HG02885 (cell line): ENCODE measurements at regions not wholly inside any gene's neighbourhood (a gene's known extent, or its start where the extent isn't known, plus 50 kb on each side); places are given as distances from the start of the nearest gene placed in this dataset.
"Not testable (repeated sequence)": the region's sequence is repeated elsewhere in the genome, so short reads cannot be mapped to it uniquely, and the experiment has no call there.

Experiments used
- ATAC-seq: cut with Tn5 transposase; IDR thresholded peaks from one replicate; pipeline ENCODE4 v1.9.1; 2021; ENCODE audit warnings: mild to moderate bottlenecking; ENCODE audit not compliant: unreplicated experiment, poor library complexity

DNA sequence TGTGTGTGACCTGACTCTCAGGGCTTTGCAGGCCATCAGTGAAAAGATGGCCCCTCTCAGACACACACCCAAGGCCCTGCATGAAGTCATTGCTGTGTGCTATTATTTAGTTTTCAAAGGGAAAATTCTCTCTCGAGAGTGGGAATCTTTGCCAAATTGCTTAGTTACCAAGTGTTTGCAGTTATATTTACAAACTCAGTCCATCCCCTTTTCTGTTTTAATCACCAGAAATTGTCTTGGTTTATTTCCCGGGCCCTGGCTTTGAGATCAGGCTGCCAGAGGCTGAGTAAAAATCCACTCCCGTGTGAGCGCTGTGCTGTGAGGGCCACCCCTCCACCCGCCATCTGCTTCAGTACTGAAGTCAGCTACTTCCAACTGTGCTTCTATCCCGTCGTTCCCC is 163.1 kb downstream of the SOD2 start:
- ATAC-seq: no peak

DNA sequence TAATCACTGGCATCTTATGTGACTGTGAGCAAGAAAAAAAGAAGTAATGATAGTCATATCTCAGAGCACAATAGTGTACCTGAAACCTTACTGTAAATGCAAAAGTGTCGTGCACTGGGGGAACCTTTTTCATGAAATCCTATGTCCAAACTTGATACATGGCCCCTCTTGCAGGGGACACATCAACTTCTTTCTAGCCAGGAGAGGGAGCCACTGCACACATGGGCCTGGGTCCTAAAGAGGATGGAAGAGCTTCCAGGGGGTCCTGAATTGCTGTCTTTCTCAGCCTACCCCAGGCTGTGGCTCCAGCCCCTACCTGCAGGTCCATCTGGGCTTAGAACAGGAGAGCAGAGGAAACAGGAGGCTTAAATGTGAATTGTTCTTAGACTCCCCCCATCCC is 165.7 kb downstream of the SOD2 start:
- no peak for ATAC-seq

DNA sequence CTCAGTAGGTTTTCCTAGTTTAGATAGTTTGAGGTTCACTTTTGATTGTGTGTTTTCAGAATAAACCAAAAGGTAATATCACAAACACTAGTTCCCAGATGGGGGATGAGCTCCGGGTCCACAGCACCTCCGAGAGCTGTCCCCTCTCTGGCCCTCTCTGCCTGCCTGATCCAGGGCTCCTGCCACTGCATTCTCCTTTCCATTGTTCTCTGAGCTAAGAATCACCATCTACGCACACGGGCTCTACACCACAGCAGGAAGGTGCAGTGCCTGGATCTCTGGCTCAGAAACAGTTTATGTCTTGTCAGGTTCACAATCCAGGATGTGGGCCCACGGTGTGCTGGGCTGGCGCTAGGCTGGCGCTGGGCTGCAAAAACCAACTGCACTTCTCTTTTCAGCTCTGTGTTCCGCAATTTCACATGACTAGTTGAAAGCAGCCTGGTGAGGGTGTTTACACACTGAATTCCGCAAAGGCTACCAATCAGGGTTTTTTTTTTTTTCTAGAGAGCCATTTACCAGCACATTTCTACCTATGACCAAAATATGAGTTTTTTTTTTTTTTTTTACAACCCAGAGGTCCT is 167.5 kb downstream of the SOD2 start:
- no peak for ATAC-seq

DNA sequence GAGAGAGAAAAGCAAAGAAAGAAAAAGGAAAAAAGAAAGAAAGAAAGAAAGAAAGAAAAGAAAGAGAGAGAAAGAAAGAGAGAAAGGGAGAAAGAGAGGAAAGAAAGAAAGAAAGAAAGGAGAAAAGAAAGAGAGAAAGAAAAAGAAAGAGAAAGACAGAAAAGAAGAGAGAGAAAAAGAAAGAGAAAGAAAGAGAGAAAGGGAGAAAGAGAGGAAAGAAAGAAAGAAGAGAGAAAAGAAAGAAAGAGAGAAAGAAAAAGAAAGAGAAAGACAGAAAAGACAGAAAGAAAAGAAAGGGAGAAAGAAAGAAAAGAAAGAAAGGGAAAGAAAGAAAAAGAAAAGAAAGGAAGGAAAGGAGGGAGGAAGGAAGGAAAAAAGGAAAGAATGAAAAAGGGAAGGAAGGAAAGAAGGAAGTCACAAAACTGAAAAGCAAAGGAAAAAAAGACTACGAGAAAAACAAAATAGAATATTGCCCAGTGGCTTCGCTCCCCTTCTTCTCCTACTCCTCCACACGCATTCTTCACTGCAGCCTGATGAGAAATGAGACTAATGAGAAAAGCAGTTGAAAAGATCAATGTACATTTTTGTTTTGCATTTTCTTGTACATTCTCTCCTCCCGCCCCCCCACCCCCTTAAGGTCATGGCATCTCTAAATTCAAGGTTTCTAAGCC is 170.0 kb downstream of the SOD2 start:
- no peak for ATAC-seq

DNA sequence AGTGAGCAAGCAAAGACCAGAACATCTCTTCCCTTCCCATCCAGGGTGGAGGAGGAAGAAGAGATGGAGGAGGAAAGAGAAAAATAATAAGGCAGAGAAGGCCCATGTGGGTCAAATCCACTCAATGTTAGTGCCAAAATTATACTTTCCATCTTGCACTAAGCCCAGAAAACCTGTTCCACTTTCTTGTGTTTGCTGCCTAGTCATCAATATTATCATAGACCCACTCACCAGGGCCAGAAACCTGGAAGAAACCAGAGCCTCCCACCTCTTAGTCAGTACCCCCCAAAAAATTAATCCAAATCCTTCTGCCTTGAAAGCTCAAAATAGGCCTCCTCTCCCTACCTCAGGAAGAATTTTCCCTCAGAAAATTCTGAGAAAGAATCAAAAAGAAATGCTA is 171.1 kb downstream of the SOD2 start:
- ATAC-seq: no peak

DNA sequence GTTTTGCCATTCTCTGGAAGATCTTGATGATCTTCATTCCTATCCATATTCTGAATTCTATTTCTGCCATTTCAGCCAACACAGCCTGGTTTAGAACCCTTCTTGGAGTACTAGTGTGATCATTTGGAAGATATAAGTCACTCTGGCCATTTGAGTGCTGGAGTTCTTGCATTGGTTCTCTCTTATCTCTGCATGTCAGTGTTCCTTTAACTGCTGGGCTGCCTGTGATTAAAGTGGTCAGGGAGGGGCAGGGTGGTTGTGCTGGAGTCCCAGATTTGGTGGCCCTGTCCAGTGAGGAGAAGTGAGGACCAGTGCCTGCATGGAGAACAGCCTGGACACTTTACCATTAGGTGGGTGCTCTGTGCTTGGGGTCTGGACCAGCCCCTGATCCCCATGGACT is 173.0 kb downstream of the SOD2 start:
- ATAC-seq: no peak

DNA sequence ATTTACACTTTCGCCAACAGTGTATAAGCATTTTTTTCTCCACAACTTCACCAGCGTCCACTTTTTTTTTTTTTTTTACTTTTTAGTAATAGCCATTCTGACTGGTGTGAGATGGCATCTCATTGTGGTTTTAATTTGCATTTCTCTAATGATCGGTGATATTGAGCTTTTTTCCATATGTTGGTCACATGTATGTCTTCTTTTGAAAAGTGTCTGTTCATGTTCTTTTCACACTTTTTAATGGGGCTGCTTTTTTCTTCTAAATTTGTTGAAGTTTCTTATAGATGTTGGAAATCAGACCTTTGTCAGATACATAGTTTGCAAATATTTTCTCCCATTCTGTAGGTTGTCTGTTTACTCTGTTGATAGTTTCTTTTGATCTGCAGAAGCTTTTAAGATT is 177.2 kb downstream of the SOD2 start:
- ATAC-seq: not testable (repeated sequence)

DNA sequence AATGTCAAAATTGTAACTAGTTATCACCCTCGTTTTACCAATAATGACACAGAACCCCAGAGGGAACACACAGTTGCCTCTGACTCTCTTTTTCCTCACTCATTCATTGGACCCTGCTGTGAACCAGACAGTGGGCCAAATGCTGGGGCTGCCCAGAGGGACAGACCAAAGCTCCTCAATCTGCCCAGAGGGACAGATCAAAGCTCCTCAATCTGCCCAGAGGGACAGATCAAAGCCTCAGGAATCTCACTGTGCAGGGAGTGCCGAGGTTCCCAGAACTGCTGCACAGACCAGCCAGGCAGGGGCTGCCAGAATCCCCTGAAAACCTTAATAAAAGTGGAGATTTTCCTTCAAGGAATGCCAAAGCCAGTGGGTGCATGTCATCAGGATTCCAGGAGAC is 179.1 kb downstream of the SOD2 start:
- ATAC-seq: no peak

DNA sequence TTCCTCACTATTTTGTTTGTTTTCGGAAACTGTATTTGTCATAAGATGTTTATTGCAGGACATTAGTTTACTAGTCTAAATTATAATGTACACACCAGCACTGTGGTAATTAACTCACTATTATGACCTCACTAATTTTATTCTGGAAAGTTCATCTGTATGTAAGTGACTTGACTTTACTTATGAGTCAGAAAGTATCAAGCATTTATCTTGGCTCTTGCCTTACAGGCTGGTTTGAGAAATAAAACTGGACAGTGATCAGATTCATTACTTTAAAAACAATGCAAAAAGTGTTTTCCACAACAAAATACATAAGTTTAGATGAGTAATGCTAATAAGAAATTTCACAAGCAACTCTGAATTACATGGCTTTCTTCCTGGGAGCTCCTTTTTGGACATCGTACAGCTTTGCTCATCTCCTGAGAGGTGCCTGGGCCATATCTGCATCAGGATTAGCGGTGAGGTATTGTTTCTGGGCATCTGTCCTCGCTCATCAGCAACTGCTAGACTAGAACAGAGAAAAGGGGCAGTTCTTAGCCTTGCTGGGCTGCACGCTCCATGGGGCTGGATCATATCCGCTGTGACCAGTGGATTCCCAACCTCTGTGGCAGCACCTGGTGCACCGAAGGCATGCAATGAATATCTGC is 179.8 kb downstream of the SOD2 start:
- no peak for ATAC-seq

DNA sequence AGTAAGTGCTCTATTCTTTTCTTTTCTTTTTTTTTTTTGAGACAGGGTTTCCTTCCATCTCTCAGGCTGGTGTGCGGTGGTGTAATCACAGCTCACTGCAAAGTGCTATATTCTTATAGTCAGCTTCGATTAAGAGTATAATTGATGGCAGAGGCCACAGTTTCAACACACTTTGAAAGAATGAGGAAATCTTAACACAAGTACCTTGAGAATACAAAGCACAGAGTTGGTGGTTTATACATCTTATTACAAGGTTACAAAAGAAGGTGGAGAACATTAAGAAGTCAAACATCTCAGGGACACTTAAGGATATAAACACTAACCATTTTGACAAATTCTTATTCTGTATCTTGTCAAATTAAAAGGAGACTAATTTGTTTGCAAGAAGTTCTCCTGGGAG is 180.5 kb downstream of the SOD2 start:
- ATAC-seq: no peak

DNA sequence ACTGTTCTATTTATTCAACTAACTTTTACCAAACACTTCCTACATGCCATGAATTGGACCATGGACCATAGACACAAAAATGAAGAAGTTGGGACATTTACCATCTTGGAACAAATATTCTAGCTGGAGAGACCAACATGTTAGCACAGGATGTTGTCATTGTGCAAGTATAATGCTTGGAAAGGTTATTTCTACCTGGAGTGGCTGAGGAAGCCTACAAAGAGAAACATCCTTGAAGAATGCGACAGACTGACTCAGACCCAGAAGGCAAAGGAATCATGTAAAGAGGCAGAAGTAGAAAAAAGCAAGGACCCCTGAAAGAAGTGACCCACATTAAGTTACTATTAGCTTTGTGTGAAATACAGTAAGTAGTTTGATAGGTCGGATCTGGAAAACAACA is 180.9 kb downstream of the SOD2 start:
- no peak for ATAC-seq

DNA sequence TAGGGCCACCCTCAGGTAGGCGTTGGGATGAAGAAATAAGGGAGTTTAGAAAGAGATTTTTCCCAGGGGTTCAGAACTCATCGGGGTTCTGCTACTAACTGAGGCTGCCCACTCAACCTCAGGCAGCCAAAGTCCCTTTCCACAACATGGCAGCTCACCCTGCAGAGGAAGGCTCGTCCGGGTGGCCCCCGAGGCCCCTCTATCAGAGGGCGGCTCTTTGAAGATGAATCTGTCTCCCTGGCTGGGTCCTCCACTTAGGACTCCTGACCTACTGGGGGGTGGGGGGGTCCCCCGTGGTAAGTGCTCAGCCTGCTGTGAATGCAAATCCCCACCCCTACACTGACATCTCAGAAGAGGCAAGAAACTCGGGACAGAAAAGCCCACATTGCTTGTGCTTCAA is 182.9 kb downstream of the SOD2 start:
- ATAC-seq: no peak

DNA sequence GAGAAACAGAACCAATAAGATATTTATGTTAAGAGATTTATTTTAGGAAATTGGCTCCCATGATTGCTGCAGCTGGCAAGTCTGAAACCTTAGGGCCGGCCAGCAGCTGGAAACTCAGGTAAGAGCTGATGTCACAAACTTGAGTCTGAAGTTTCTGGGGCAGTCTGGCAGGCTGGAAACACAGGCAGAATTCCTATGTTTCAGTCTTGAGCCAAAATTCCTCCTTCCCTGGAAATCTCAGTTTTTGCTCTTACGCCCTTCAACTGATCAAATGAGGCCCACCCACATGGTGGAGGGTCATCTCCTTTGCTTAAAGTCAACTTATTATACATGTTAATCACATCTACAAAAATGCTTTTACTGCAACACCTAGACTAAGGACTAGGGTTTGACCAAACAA is 184.1 kb downstream of the SOD2 start:
- ATAC-seq: no peak

DNA sequence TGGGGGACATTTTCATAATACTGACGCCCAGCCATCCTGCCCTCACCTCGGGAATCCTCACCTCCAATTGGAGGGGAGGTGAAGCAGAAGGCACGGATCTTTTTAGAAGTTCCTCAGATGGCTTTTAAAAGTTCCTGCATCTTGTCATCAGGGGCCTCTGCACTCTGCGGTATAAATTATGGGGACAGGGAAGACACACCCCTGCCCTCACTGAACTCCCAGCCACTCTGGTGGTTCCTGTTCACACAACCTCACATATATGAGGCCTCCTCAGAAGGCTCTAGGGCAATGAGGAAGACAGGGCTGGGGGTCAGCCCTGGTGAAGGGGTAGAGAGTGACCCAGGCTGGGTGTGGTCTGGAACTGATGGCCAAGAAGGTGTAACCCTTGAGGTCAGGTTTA is 187.0 kb downstream of the SOD2 start:
- no peak for ATAC-seq

DNA sequence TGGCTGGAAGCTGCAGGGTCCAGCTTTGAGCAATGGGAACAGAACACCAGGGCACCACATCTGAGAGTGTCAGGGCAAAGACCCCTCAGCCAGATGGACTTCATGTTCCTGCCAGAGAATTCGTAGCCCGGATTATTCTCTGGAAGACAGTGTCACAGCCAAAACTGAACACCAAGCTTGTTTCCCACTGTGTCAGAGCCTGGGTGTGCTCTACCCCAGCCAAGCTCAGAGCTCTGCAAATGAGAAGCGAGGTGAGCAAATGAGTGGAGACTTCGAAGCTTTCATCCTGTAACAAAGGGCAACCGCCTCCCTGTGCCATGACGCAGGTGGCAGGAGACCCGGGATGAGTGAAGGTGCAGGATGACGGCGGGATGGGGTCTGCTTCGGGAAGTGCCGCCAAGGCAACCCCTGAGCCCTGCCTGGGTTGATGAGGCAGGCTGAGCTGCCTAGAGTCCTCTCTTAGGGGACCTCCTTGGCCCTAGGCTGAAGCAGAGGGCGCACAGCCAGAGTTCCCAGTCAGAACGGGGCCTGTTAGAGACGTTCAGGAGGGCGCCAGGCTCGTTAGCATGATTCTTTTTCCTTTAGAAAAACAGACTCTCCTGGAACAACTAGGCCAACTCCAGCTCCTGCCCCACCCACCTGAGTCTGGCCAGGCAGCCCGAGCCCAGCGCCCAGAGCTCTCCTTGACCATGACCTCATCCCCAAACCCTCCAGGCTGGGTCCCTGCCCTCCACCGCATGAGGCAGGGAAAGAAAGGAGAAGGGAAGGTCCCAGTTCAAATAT is 187.7 kb downstream of the SOD2 start:
- ATAC-seq: no peak

DNA sequence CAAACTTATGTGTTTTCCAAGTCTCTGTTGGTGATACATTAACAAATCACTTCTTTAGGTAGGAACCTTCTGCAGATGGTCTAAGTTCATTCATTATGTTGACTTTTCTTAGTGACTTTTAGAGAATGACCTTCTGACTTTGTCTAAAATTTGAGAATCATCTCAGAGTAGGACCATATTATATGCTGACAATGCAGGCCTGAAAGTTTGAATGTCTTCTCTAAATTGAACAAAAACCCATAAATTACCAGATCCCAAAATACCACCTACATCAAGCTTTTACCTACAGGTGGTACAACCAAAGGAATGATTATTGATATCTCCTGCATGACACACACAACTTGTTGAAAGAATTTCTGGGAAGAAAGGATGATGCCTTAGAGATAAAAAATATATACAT is 191.5 kb downstream of the SOD2 start:
- ATAC-seq: no peak

DNA sequence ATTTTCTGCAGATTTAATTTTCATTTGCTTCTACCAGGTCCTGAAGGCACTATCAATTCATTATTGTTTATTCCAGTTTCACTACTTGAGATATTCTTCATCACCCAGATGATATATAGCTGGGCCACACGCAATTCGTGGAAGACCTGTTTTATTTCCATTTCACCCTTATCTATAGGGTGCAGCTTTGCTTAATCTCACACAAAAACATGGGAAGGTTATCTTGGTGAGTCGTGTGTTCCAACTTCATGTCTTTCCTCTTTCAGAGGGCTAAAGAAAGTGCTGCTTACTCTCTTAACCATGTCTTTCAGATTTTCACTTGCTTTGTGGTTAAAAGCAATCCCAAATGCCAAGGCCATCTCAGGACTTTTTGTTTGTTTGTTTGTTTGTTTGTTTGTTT is 194.0 kb downstream of the SOD2 start:
- no peak for ATAC-seq

DNA sequence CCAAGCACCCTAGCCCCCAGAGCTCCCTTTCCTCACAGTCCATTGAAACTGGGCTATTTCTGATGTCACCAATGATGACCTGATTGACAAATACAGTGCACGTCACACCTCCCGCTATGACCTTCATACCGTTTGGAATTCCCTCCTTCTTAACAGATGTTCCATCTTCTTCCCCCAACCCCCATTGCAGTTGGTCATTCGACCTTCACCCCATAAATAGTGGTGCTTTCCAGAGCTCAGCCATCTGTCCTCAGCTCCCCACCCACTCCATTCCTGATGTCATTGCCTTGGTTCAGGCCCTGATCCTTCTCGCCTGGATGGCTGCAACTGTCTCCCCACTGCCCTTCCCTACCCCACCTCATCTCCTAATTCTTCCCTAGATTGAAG is 198.5 kb downstream of the SOD2 start:
- ATAC-seq: no peak

DNA sequence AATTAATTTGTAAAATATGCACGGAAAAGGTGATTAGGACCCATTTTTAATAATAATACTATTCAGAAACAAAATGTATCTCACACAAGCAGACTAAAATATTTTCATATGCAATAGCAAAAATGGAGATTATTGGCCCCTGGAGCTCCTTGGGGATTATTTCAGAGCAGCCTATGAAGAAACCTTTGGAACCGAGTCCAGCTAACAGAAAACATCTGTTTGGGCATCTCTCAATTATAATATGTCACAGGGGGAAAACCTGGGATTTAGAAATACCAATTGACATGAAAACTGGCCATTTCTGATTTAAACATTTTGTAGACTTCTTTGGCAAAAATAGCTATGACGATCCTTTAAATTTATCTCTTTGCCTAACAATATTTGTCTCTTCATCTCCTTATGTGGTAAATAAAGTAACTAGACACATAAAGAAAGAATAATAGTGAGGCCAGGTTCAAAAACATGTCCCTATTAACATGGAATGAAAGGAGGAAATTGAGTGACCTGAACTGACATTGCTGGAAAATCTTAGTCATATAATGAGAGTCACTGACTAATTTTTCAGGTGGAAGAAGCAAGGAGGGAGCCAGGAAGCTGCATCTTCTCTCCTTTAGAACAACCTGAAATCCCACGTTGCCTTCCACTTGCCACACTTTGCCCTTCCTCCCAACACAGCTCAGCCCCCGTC is 199.0 kb downstream of the SOD2 start:
- ATAC-seq: no peak

DNA sequence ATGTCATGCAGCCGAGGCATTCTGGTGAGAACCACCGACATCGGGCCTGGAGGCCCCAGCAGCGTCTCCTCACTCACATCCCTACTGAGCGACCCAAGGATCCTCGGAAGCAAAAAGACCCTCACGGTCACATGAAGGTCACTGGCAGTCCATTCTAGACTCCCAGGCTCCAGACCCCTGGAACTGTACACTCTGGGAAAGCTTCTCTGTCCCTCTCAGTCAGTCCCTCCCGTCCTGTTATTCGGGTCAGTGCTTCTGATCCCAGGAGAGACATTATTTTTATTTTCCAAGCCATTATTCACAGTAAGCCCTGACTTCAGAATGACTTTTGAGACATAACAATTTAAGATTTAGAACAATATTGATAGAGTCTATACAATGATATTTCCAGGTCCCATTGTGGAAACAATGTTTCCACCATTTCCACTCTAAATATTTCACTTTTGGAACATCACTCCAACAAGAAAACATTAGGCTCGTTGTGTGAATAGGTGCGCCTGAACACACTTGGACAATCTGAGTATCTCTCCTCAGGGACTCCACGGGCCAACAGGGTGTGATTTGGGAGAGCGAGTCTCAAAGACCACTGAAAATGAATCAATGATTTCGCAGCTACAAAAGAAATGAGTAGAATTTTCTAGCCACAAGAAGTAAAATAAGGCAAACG is 199.7 kb downstream of the SOD2 start:
- no peak for ATAC-seq
